ENCODE measurements at regions not wholly inside any gene's neighbourhood (a gene's known extent, or its start where the extent isn't known, plus 50 kb on each side); places are given as distances from the start of the nearest gene placed in this dataset.

DNA sequence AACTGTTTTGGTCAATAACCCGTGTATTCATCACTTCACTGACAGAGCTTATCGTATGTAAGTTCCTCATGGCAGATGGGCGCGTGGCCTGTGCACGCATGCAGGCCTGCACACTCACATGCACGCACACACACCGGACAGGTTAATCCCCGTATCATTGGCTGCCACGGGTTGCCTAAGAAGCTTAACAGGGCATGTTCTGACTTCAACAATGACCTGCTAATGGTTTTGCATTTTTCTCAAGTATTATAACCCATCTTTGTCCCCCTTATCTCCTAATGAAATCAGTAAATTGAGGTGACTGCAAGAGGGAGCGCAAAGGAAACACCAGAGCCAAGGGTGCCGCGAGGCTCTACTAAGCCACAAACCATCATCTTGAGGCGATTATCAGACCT, 399.0 kb upstream of the ID2 start:
- peaks cover 3% of the 10 kb centered on the region for H3K4me1 ChIP-seq (ENCODE audit: control insufficient read depth, insufficient read depth, low read length, poor library complexity, severe bottlenecking)
- no peak for DNase-seq
- H3K27me3 ChIP-seq (replicated peaks; ENCODE audit: control insufficient read depth, insufficient read depth, low read length, poor library complexity, severe bottlenecking): no peaks in the 10 kb centered on the region
- H3K36me3 ChIP-seq (ENCODE audit: control insufficient read depth, insufficient read depth, low read length): no peaks in the 10 kb centered on the region
- H3K4me3 ChIP-seq (ENCODE audit: insufficient read depth, low read depth, low read length, poor library complexity, severe bottlenecking): no peak overlapping the region
- H3K9me3 ChIP-seq (ENCODE audit: control insufficient read depth, low read length): no peaks in the 10 kb centered on the region
- no peak overlapping the region for H3K27ac ChIP-seq (ENCODE audit: insufficient read depth, low read length, poor library complexity, severe bottlenecking)

DNA sequence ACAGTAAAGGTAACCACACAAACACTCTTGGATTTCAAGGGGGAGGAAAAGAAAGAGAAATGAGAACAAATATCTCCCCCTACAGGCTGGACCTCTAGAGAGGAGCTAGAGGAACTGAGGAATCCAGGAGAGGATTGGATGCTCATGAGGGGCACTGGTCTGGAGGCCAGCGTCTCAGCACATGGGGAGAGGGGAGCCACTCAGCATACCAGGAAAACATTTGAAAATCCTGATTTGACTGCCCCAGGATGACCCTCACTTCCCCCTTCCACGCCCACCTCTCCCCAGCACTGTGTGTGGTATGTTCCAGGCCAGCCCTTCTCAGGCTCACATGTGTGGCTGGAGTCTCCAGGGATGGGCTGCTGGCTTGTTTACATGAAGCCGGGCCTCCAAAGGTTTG, 396.8 kb upstream of the ID2 start:
- H3K27me3 ChIP-seq (replicated peaks; ENCODE audit: control insufficient read depth, insufficient read depth, low read length, poor library complexity, severe bottlenecking): no peaks in the 10 kb centered on the region
- H3K4me1 ChIP-seq (ENCODE audit: control insufficient read depth, insufficient read depth, low read length, poor library complexity, severe bottlenecking): no peaks in the 10 kb centered on the region
- H3K36me3 ChIP-seq (ENCODE audit: control insufficient read depth, insufficient read depth, low read length): no peaks in the 10 kb centered on the region
- DNase-seq: no peak
- no peak overlapping the region for H3K27ac ChIP-seq (ENCODE audit: insufficient read depth, low read length, poor library complexity, severe bottlenecking)
- no peaks in the 10 kb centered on the region for H3K9me3 ChIP-seq (ENCODE audit: control insufficient read depth, low read length)
- H3K4me3 ChIP-seq (ENCODE audit: insufficient read depth, low read depth, low read length, poor library complexity, severe bottlenecking): no peak overlapping the region

DNA sequence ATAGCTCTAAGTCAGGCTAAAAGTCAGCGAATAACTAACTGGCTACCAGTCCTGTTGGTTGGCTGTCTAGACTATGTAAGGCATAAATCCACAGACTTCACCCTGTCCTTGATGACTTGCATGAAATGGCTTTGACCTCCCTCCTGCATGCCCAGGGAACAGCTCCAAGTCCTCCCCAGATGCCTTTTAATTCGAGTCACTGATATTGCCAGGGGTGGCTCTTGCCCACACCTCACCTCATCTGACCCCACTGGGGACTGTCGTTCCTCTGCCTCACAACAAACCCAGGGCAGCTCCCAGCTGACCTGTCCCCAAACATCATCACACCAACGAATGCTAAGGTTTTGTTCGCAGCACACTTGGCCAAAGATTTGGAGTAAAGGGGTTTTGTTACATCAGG, 396.0 kb upstream of the ID2 start:
- no peaks in the 10 kb centered on the region for H3K27me3 ChIP-seq (replicated peaks; ENCODE audit: control insufficient read depth, insufficient read depth, low read length, poor library complexity, severe bottlenecking)
- no peaks in the 10 kb centered on the region for H3K9me3 ChIP-seq (ENCODE audit: control insufficient read depth, low read length)
- H3K27ac ChIP-seq (ENCODE audit: insufficient read depth, low read length, poor library complexity, severe bottlenecking): no peak overlapping the region
- DNase-seq: no peak
- H3K36me3 ChIP-seq (ENCODE audit: control insufficient read depth, insufficient read depth, low read length): no peaks in the 10 kb centered on the region
- no peak overlapping the region for H3K4me3 ChIP-seq (ENCODE audit: insufficient read depth, low read depth, low read length, poor library complexity, severe bottlenecking)
- no peaks in the 10 kb centered on the region for H3K4me1 ChIP-seq (ENCODE audit: control insufficient read depth, insufficient read depth, low read length, poor library complexity, severe bottlenecking)

DNA sequence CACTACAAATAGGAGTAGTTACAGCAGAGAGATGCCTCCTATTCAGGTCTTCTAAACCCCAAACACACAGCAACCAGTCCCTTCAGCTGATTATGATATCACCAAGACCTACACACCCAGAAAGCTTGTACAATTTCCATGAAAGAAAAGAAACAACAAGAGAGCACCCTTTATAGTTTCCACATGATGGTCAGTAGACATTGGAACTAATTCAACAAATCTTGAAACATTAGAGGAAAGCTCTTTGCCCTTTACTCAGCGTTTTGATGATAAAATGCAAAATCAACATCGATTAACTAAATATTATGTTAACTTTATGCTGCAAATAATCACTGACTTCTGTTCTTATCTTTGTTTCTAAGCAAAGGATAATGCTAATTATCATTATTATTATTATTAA, 393.6 kb upstream of the ID2 start:
- Histone ChIP-seq H3K9me3 (ENCODE audit: control insufficient read depth, low read length) (no peaks in the 10 kb centered on the region), H3K36me3 (ENCODE audit: control insufficient read depth, insufficient read depth, low read length) (no peaks in the 10 kb centered on the region), H3K4me3 (ENCODE audit: insufficient read depth, low read depth, low read length, poor library complexity, severe bottlenecking) (no peak overlapping the region), H3K27me3 (replicated peaks; ENCODE audit: control insufficient read depth, insufficient read depth, low read length, poor library complexity, severe bottlenecking) (no peaks in the 10 kb centered on the region), H3K4me1 (ENCODE audit: control insufficient read depth, insufficient read depth, low read length, poor library complexity, severe bottlenecking) (no peaks in the 10 kb centered on the region), H3K27ac (ENCODE audit: insufficient read depth, low read length, poor library complexity, severe bottlenecking) (no peak overlapping the region)
- DNase-seq: no peak

DNA sequence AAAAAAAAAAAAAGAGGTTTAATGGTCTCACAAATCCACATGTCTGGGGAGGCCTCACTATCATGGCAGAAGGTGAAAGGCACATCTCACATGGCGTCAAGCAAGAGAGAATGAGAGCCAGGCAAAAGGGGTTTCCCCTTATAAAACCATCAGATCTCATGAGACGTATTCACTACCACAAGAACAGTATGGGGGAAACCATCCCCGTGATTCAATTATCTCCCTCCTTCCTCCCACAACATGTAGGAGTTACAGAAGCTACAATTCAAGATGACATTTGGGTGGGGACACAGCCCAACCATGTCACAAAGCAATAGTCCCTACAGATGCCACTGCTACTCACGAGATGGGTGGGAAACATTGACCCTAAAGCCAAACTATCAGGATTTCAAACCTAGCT, 392.7 kb upstream of the ID2 start:
- H3K4me1 ChIP-seq (ENCODE audit: control insufficient read depth, insufficient read depth, low read length, poor library complexity, severe bottlenecking): no peaks in the 10 kb centered on the region
- H3K4me3 ChIP-seq (ENCODE audit: insufficient read depth, low read depth, low read length, poor library complexity, severe bottlenecking): no peak overlapping the region
- H3K9me3 ChIP-seq (ENCODE audit: control insufficient read depth, low read length): no peaks in the 10 kb centered on the region
- H3K27me3 ChIP-seq (replicated peaks; ENCODE audit: control insufficient read depth, insufficient read depth, low read length, poor library complexity, severe bottlenecking): no peaks in the 10 kb centered on the region
- H3K27ac ChIP-seq (ENCODE audit: insufficient read depth, low read length, poor library complexity, severe bottlenecking): no peak overlapping the region
- H3K36me3 ChIP-seq (ENCODE audit: control insufficient read depth, insufficient read depth, low read length): no peaks in the 10 kb centered on the region
- DNase-seq: no peak

DNA sequence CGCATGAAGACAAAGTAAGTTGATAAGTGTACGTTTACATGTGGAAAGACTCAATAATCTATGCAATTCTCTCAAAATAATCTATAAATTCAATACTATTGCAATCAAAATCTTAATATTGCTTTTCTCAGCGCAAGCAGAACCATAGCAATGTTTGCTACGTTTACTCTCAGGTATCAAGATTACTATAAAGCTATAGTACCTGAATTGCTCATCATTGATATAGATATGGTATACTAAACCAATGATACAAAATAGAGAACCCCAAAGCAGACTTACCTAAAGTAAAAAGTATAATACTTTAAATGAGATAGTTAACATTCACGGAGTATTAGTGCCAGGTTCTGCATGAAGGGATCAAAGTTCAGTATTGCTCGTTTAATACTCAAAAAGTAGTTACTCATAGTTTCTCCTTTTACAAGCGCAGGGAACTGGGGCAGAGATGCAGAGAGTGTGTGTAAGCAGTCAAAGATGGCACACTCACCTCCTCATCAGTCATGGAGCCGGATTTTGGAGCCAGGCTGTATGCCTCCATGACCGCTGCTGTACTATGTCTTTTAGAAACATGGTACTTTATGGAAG, 391.0 kb upstream of the ID2 start:
- no peaks in the 10 kb centered on the region for H3K36me3 ChIP-seq (ENCODE audit: control insufficient read depth, insufficient read depth, low read length)
- no peak overlapping the region for H3K27ac ChIP-seq (ENCODE audit: insufficient read depth, low read length, poor library complexity, severe bottlenecking)
- H3K4me1 ChIP-seq (ENCODE audit: control insufficient read depth, insufficient read depth, low read length, poor library complexity, severe bottlenecking): no peaks in the 10 kb centered on the region
- no peaks in the 10 kb centered on the region for H3K9me3 ChIP-seq (ENCODE audit: control insufficient read depth, low read length)
- DNase-seq: no peak
- H3K27me3 ChIP-seq (replicated peaks; ENCODE audit: control insufficient read depth, insufficient read depth, low read length, poor library complexity, severe bottlenecking): no peaks in the 10 kb centered on the region
- no peak overlapping the region for H3K4me3 ChIP-seq (ENCODE audit: insufficient read depth, low read depth, low read length, poor library complexity, severe bottlenecking)

DNA sequence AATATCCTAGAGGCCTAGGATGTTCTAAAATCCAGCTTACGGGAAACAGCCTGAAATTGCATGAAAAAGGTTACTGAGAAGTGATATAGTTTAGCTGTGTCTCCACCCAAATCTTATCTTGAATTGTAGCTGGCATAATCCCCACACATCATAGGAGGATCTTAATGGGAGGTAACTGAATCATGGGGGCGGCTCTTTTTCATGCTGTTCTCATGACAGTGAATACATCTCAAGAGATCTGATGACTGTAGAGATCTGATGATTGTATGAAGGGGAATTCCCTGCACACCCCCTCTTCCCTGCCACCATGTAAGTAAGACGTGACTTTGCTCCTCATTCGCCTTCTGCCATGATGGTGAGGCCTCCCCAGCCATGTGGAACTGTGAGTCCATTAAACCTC, 385.6 kb upstream of the ID2 start:
- Histone ChIP-seq H3K4me3 (ENCODE audit: insufficient read depth, low read depth, low read length, poor library complexity, severe bottlenecking) (no peak overlapping the region), H3K27ac (ENCODE audit: insufficient read depth, low read length, poor library complexity, severe bottlenecking) (no peak overlapping the region), H3K4me1 (ENCODE audit: control insufficient read depth, insufficient read depth, low read length, poor library complexity, severe bottlenecking) (peaks cover 4% of the 10 kb centered on the region), H3K27me3 (replicated peaks; ENCODE audit: control insufficient read depth, insufficient read depth, low read length, poor library complexity, severe bottlenecking) (no peaks in the 10 kb centered on the region), H3K36me3 (ENCODE audit: control insufficient read depth, insufficient read depth, low read length) (no peaks in the 10 kb centered on the region), H3K9me3 (ENCODE audit: control insufficient read depth, low read length) (no peaks in the 10 kb centered on the region)
- no peak for DNase-seq

DNA sequence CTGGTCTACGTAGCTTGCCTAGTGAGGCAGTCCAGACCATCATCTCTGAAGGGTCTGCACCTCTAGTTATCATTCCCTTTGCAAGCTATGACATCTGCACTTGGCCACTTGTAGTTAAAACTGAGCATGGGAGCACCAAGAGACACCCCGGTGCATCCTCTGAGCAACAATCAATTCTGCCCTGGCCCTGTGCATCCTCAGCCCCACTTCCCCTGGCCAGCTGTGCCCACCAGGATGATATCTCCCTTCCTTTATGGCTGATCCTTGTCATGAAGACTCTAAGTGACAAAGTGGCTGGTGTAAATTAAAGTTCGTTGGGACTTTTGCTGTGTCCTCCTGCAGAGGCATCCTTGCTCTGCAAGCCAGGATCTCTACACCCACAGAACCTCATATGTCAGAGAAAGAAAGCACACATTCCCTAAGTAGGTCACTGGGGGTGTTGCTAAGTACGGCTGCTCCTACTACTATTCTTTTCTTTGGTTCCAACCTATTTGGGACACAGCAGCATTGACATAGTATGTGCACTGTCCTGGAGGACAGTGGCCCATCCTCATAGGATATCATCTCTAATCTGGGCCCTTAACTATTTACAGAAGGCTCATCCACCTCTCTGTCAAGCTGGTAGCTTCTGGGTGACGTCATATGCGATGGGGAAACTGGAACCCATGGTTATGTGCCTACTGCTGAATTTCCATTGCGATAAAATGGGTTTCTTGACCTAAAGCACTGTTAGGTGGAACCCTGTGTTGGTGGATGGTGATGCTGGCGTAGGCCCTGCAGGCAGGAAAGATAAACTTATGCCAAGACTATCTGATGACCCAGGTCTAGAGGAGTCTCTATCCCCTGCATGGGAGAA, 384.3 kb upstream of the ID2 start:
- DNase-seq: no peak
- H3K4me3 ChIP-seq (ENCODE audit: insufficient read depth, low read depth, low read length, poor library complexity, severe bottlenecking): no peak overlapping the region
- no peaks in the 10 kb centered on the region for H3K27me3 ChIP-seq (replicated peaks; ENCODE audit: control insufficient read depth, insufficient read depth, low read length, poor library complexity, severe bottlenecking)
- H3K4me1 ChIP-seq (ENCODE audit: control insufficient read depth, insufficient read depth, low read length, poor library complexity, severe bottlenecking): peaks cover 16% of the 10 kb centered on the region
- H3K27ac ChIP-seq (ENCODE audit: insufficient read depth, low read length, poor library complexity, severe bottlenecking): no peak overlapping the region
- H3K36me3 ChIP-seq (ENCODE audit: control insufficient read depth, insufficient read depth, low read length): no peaks in the 10 kb centered on the region
- H3K9me3 ChIP-seq (ENCODE audit: control insufficient read depth, low read length): no peaks in the 10 kb centered on the region

DNA sequence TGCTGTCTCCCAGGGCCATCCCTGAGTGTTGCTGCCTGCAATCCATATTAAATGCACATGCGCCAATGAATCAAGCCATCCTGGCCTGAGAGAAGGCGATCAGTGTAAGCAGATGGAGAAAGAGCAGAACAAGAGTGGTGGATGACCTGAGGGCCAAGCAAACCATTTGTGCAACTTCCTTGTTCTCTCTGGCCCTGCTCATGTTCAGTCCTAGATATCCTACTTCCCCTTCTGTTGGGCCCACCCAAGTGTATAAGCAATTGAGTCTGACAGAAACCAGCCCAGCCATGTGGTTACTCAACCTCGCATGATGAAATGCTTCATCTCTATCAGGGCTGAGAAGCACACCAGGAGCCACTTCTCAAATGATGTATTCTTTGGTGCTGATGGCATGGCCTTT, 383.1 kb upstream of the ID2 start:
- DNase-seq: no peak
- H3K27ac ChIP-seq (ENCODE audit: insufficient read depth, low read length, poor library complexity, severe bottlenecking): no peak overlapping the region
- no peak overlapping the region for H3K4me3 ChIP-seq (ENCODE audit: insufficient read depth, low read depth, low read length, poor library complexity, severe bottlenecking)
- H3K4me1 ChIP-seq (ENCODE audit: control insufficient read depth, insufficient read depth, low read length, poor library complexity, severe bottlenecking): peaks cover 28% of the 10 kb centered on the region
- H3K9me3 ChIP-seq (ENCODE audit: control insufficient read depth, low read length): no peaks in the 10 kb centered on the region
- no peaks in the 10 kb centered on the region for H3K27me3 ChIP-seq (replicated peaks; ENCODE audit: control insufficient read depth, insufficient read depth, low read length, poor library complexity, severe bottlenecking)
- H3K36me3 ChIP-seq (ENCODE audit: control insufficient read depth, insufficient read depth, low read length): no peaks in the 10 kb centered on the region

DNA sequence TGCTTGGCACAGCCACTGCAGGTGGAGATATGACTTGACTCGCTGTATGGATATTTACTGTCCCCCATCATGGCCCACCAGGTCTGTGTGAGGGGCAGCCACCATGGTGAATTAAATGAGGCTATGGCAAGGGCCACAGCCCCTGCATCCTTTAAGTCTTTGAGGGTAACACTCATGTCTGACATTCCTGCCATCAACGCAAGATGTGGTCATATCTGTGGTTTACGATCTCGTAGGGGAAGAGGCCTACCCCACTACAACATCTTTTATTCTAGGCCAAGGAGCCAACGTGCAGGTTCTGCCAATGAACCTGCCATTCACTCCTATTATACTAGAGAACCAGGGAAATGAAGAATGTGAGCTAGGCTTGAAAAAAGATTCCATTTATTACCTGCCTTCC, 381.6 kb upstream of the ID2 start:
- Histone ChIP-seq H3K27me3 (replicated peaks; ENCODE audit: control insufficient read depth, insufficient read depth, low read length, poor library complexity, severe bottlenecking) (no peaks in the 10 kb centered on the region), H3K4me1 (ENCODE audit: control insufficient read depth, insufficient read depth, low read length, poor library complexity, severe bottlenecking) (peaks cover 38% of the 10 kb centered on the region), H3K27ac (ENCODE audit: insufficient read depth, low read length, poor library complexity, severe bottlenecking) (no peak overlapping the region), H3K4me3 (ENCODE audit: insufficient read depth, low read depth, low read length, poor library complexity, severe bottlenecking) (no peak overlapping the region), H3K9me3 (ENCODE audit: control insufficient read depth, low read length) (no peaks in the 10 kb centered on the region), H3K36me3 (ENCODE audit: control insufficient read depth, insufficient read depth, low read length) (no peaks in the 10 kb centered on the region)
- DNase-seq: no peak

All from effector memory CD4-positive, alpha-beta T cell (primary cell).